Suprapubic skin (tissue), 4 donors: ENCODE measurements at regions not wholly inside any gene's neighbourhood (a gene's known extent, or its start where the extent isn't known, plus 50 kb on each side); places are given as distances from the start of the nearest gene placed in this dataset.

Experiments
- DNase-seq, 2 donors: peaks; one replicate each; pipeline ENCODE4 v3.0.0-alpha.2; 2019; ENCODE audit warnings: low spot score in 2 of 2
- H3K27ac ChIP-seq: fragments of 200-600 bp; sonication (generic); one replicate; pipeline ENCODE4 v1.5.1; 2019
- H3K27me3 ChIP-seq: fragments of 200-600 bp; sonication (generic); one replicate; pipeline ENCODE4 v1.5.1; 2019
- H3K36me3 ChIP-seq: fragments of 200-600 bp; sonication (generic); one replicate; pipeline ENCODE4 v1.5.1; 2019
- H3K4me1 ChIP-seq: fragments of 200-600 bp; sonication (generic); one replicate; pipeline ENCODE4 v1.5.1; 2019
- H3K4me3 ChIP-seq: fragments of 200-600 bp; sonication (generic); one replicate; pipeline ENCODE4 v1.5.1; 2019; ENCODE audit warnings: mild to moderate bottlenecking
- H3K9me3 ChIP-seq: fragments of 200-600 bp; sonication (generic); one replicate; pipeline ENCODE4 v1.5.1; 2019
- CTCF ChIP-seq, 2 donors: fragments of 200-600 bp in 1 of 2; fragments of 450-650 bp in 1 of 2; sonication (generic) in 1 of 2; IDR thresholded peaks; one replicate each; pipeline ENCODE4 v1.5.1; 2016 to 2019; ENCODE audit warnings: antibody characterized with exemption in 2 of 2, mild to moderate bottlenecking in 1 of 2, moderate library complexity in 1 of 2
- EP300 ChIP-seq: sonication (generic); formaldehyde crosslinking; IDR thresholded peaks from one replicate; pipeline ENCODE4 v1.6.1; 2017; ENCODE audit warnings: antibody characterized with exemption
- POLR2A ChIP-seq, 2 donors: fragments of 450-650 bp; IDR thresholded peaks; one replicate each; pipeline ENCODE4 v1.6.1; 2017; ENCODE audit warnings: antibody characterized with exemption in 2 of 2, mild to moderate bottlenecking in 2 of 2, moderate library complexity in 2 of 2
- POLR2AphosphoS5 ChIP-seq, 3 donors: sonication (generic); formaldehyde crosslinking; IDR thresholded peaks; one replicate each; pipeline ENCODE4 v1.6.1; 2017; ENCODE audit warnings: antibody characterized with exemption in 3 of 3
- WGBS: methylation state at CpG from one replicate; pipeline ENCODE4 v1.1.5; 2018; 5-methylcytosine and 5-hydroxymethylcytosine counted together

GRCh38 chr9:31783491-31783890 is 601.0 kb upstream of the ACO1 start:
- Histone ChIP-seq H3K4me1 (no peaks in the 10 kb centered on the region), H3K27me3 (no peaks in the 10 kb centered on the region), H3K4me3 (no peak overlapping the region), H3K27ac (no peak overlapping the region), H3K36me3 (no peaks in the 10 kb centered on the region), H3K9me3 (peaks cover 5% of the 10 kb centered on the region)
- WGBS: 57% methylated on average over 2 of the region's 2 CpGs
- no peak for DNase-seq
- TF ChIP-seq POLR2AphosphoS5 (IDR thresholded peaks at IDR 0.05) (no peak), CTCF (IDR thresholded peaks at IDR 0.05) (no peak), EP300 (no peak), POLR2A (IDR thresholded peaks at IDR 0.05) (no peak)

DNA sequence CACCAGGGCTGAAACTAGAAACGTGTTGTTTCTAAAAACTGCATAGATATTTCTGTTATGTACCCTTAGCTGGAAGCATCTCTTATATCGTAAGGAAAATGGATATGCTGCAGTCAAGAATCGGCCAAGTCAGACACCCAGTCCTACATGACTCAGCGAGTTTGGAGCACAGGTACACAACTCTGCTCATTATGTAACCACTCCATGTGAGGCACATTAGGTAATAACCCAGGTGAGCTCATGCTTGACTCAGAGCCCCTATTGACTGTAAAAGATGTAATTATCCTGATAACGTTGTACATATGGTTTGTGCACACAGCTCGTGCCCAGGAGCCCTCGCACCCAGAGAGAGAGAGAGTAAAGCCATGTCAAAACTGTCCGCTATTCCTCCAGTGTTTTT is 593.7 kb upstream of the ACO1 start:
- H3K9me3 ChIP-seq: no peaks in the 10 kb centered on the region
- no peak overlapping the region for H3K27ac ChIP-seq
- H3K4me1 ChIP-seq: no peaks in the 10 kb centered on the region
- H3K36me3 ChIP-seq: no peaks in the 10 kb centered on the region
- TF ChIP-seq CTCF (IDR thresholded peaks at IDR 0.05): no peak
- TF ChIP-seq POLR2AphosphoS5 (IDR thresholded peaks at IDR 0.05): no peak
- no peak for TF ChIP-seq POLR2A (IDR thresholded peaks at IDR 0.05)
- TF ChIP-seq EP300: no peak
- no peak for DNase-seq
- no peak overlapping the region for H3K4me3 ChIP-seq
- no peaks in the 10 kb centered on the region for H3K27me3 ChIP-seq
- WGBS: 83% methylated on average over 8 of the region's 8 CpGs

- WGBS: 38% methylated on average over 2 of the region's 2 CpGs
Observed at GRCh38 chr9:31799953-31800609, 584.4 kb upstream of the ACO1 start.

DNA sequence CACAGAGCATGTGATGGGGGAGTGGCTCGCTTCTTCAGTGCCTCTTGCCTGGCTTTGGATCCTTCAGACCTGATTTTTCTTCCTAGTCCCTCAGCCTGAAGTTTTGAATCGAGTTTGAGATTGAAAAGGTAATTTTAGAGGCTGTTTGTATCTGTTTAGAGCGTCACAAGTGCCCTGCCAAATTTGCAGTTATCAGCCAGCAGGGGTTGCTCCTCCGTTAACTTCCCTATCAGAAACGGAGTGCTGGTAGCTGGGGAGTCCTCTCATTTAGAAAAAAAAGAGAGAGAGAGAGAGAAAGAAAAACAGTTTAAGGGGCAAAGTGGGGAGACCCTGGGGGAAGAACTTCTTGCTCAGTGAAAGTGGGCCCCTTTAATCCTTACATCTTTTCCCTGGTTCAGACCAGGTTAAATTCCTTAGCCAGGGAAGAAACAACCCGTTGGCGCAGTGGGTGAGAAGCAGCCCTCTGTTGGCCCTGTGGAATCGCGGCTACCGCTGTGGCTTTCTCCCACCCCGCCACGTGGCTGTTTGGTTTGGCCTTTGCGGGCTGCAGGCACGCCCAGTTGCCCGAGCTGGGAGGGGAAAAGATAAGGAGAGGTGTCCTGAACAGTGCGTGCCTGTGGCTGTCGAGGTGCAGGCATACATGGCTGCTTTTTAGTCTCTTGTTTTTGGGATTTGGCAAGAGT is 576.7 kb upstream of the ACO1 start:
- H3K27me3 ChIP-seq: no peaks in the 10 kb centered on the region
- DNase-seq: no peak
- no peaks in the 10 kb centered on the region for H3K4me1 ChIP-seq
- TF ChIP-seq CTCF (IDR thresholded peaks at IDR 0.05): no peak
- TF ChIP-seq POLR2AphosphoS5 (IDR thresholded peaks at IDR 0.05): no peak
- TF ChIP-seq EP300: no peak
- H3K27ac ChIP-seq: no peak overlapping the region
- H3K9me3 ChIP-seq: no peaks in the 10 kb centered on the region
- H3K36me3 ChIP-seq: no peaks in the 10 kb centered on the region
- WGBS: 82% methylated on average over 17 of the region's 17 CpGs
- no peak overlapping the region for H3K4me3 ChIP-seq

More at GRCh38 chr9:31799953-31800609, 584.4 kb upstream of the ACO1 start:
- TF ChIP-seq POLR2AphosphoS5 (IDR thresholded peaks at IDR 0.05): no peak
- no peak for TF ChIP-seq POLR2A (IDR thresholded peaks at IDR 0.05)
- TF ChIP-seq CTCF (IDR thresholded peaks at IDR 0.05): no peak
- TF ChIP-seq EP300: no peak
- DNase-seq: no peak
- H3K27ac ChIP-seq: no peak overlapping the region
- no peaks in the 10 kb centered on the region for H3K9me3 ChIP-seq
- H3K4me1 ChIP-seq: no peaks in the 10 kb centered on the region
- no peaks in the 10 kb centered on the region for H3K36me3 ChIP-seq
- H3K4me3 ChIP-seq: no peak overlapping the region
- no peaks in the 10 kb centered on the region for H3K27me3 ChIP-seq

DNA sequence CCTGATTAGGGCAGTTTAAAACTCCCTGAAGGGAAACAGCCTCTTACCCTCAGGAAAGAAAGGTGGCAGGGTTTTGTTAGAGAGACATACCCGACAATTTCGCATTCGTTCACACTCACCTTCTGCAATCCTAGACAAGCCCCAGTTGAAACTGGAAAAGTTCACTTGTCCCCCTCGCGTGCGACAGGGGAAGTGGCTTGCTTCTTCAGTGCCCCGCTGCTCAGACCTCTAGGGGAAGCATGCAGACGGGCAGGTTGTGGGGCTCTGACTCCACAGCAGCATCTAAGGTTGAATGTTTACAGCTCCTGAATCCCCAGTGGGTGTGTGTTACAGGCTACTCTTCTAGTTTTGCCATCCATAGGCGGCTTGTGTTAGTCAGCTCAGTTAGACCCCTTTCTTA is 575.7 kb upstream of the ACO1 start:
- no peak for DNase-seq
- no peaks in the 10 kb centered on the region for H3K9me3 ChIP-seq
- H3K27me3 ChIP-seq: no peaks in the 10 kb centered on the region
- no peaks in the 10 kb centered on the region for H3K4me1 ChIP-seq
- no peak overlapping the region for H3K27ac ChIP-seq
- TF ChIP-seq POLR2AphosphoS5 (IDR thresholded peaks at IDR 0.05) (no peak), EP300 (no peak), POLR2A (IDR thresholded peaks at IDR 0.05) (no peak), CTCF (IDR thresholded peaks at IDR 0.05) (no peak)
- H3K36me3 ChIP-seq: no peaks in the 10 kb centered on the region
- H3K4me3 ChIP-seq: no peak overlapping the region
- WGBS: 88% methylated on average over 9 of the region's 9 CpGs
